GM23338 (cell line): ENCODE measurements at regions not wholly inside any gene's neighbourhood (a gene's known extent, or its start where the extent isn't known, plus 50 kb on each side); places are given as distances from the start of the nearest gene placed in this dataset.

Experiments used
- ATAC-seq: fragments of 200-7000 bp; cut with Tn5 transposase; 3 replicates; pipeline ENCODE4 v1.9.1; 2020
- DNase-seq: peaks from one replicate; pipeline ENCODE4 v3.0.0-alpha.2; 2015; ENCODE audit warnings: low spot score
- H2AFZ ChIP-seq: fragments of 200-600 bp; sonication (generic); 2 replicates; pipeline ENCODE4 v1.8.0; 2016; ENCODE audit warnings: antibody characterized with exemption, mild to moderate bottlenecking, moderate library complexity
- H3F3A ChIP-seq: fragments of 200-600 bp; sonication (generic); replicated peaks from 2 replicates; pipeline ENCODE4 v1.8.0; 2017; ENCODE audit warnings: antibody characterized with exemption, mixed run types, low read depth
- H3K27ac ChIP-seq: fragments of 200-600 bp; sonication (generic); 2 replicates; pipeline ENCODE4 v1.6.1; 2016; ENCODE audit warnings: low read depth
- H3K27me3 ChIP-seq: fragments of 200-600 bp; sonication (generic); 2 replicates; pipeline ENCODE4 v1.8.0; 2016; ENCODE audit warnings: mild to moderate bottlenecking, mixed run types, moderate library complexity; ENCODE audit not compliant: insufficient read depth
- H3K36me3 ChIP-seq: fragments of 200-600 bp; sonication (generic); 2 replicates; pipeline ENCODE4 v1.8.0; 2016; ENCODE audit warnings: mild to moderate bottlenecking; ENCODE audit not compliant: insufficient read depth
- H3K4me1 ChIP-seq: fragments of 200-600 bp; sonication (generic); 2 replicates; pipeline ENCODE4 v1.8.0; 2016; ENCODE audit warnings: mild to moderate bottlenecking, moderate library complexity; ENCODE audit not compliant: insufficient read depth
- H3K4me2 ChIP-seq: fragments of 200-600 bp; sonication (generic); 2 replicates; pipeline ENCODE4 v1.7.1; 2017; ENCODE audit warnings: mixed run types
- H3K4me3 ChIP-seq: fragments of 200-600 bp; sonication (generic); 2 replicates; pipeline ENCODE4 v1.6.1; 2016; ENCODE audit warnings: mixed run types
- H3K79me2 ChIP-seq: fragments of 200-600 bp; sonication (generic); replicated peaks from 2 replicates; pipeline ENCODE4 v1.8.0; 2017; ENCODE audit warnings: mild to moderate bottlenecking; ENCODE audit not compliant: insufficient read depth
- H3K9me2 ChIP-seq: fragments of 200-600 bp; sonication (generic); 2 replicates; pipeline ENCODE4 v1.8.0; 2017; ENCODE audit not compliant: insufficient read depth
- H4K20me1 ChIP-seq: fragments of 200-600 bp; sonication (generic); replicated peaks from 2 replicates; pipeline ENCODE4 v1.8.0; 2017; ENCODE audit warnings: mild to moderate bottlenecking; ENCODE audit not compliant: insufficient read depth
- H3K27ac Mint-ChIP-seq: 2 replicates; pipeline ENCODE4 v1.8.0; 2020; ENCODE audit warnings: inconsistent platforms, mild to moderate bottlenecking, moderate library complexity, mixed read lengths
- H3K27me3 Mint-ChIP-seq: 3 replicates; pipeline ENCODE4 v1.8.0; 2022; ENCODE audit warnings: low read depth, mild to moderate bottlenecking, moderate library complexity, mixed read lengths, inconsistent platforms; ENCODE audit not compliant: insufficient read depth, poor library complexity
- H3K36me3 Mint-ChIP-seq: 3 replicates; pipeline ENCODE4 v1.8.0; 2021; ENCODE audit warnings: low read depth, mild to moderate bottlenecking, inconsistent platforms, moderate library complexity, mixed read lengths
- H3K4me1 Mint-ChIP-seq: 3 replicates; pipeline ENCODE4 v1.8.0; 2020; ENCODE audit warnings: mild to moderate bottlenecking, inconsistent platforms, mixed read lengths
- H3K4me3 Mint-ChIP-seq: 3 replicates; pipeline ENCODE4 v1.8.0; 2021; ENCODE audit warnings: moderate library complexity, mild to moderate bottlenecking, inconsistent platforms, mixed read lengths
- H3K9me3 Mint-ChIP-seq: 3 replicates; pipeline ENCODE4 v1.8.0; 2020; ENCODE audit warnings: moderate library complexity, mild to moderate bottlenecking, inconsistent platforms, mixed read lengths
- CREB1 ChIP-seq: fragments of 250-450 bp; sonication (Bioruptor Pico); IDR thresholded peaks from 2 replicates; pipeline ENCODE4 v1.5.0; 2020; ENCODE audit warnings: low read depth, mild to moderate bottlenecking, moderate library complexity
- EZH2 ChIP-seq: fragments of 200-600 bp; sonication (generic); IDR thresholded peaks from one replicate; pipeline ENCODE4 v1.8.0; 2017; ENCODE audit warnings: antibody characterized with exemption, mild to moderate bottlenecking, low read depth; ENCODE audit not compliant: unreplicated experiment
- EZH2phosphoT487 ChIP-seq: fragments of 200-600 bp; sonication (generic); IDR thresholded peaks from one replicate; pipeline ENCODE4 v1.8.1; 2018; ENCODE audit warnings: antibody characterized with exemption; ENCODE audit not compliant: unreplicated experiment
- JUNB ChIP-seq: IDR thresholded peaks from one replicate; pipeline ENCODE4 v1.6.1; 2016; ENCODE audit warnings: antibody characterized with exemption; ENCODE audit not compliant: unreplicated experiment
- NANOG ChIP-seq: IDR thresholded peaks from 2 replicates; pipeline ENCODE4 v1.6.1; 2016; ENCODE audit warnings: antibody characterized with exemption, borderline replicate concordance
- POLR2AphosphoS5 ChIP-seq: IDR thresholded peaks from 2 replicates; pipeline ENCODE4 v1.6.1; 2016; ENCODE audit warnings: antibody characterized with exemption, low read depth
- STAT1 ChIP-seq: IDR thresholded peaks from one replicate; pipeline ENCODE4 v1.6.1; 2016; ENCODE audit warnings: antibody characterized with exemption; ENCODE audit not compliant: unreplicated experiment
- ZNF114 ChIP-seq: fragments of 250-450 bp; sonication (Bioruptor Pico); IDR thresholded peaks from 2 replicates; pipeline ENCODE4 v1.5.0; 2020; ENCODE audit warnings: mild to moderate bottlenecking, moderate library complexity
- ZNF331 ChIP-seq: fragments of 250-450 bp; sonication (Bioruptor Pico); IDR thresholded peaks from 2 replicates; pipeline ENCODE4 v1.5.0; 2020; ENCODE audit warnings: low read depth, mild to moderate bottlenecking, moderate library complexity
- ZNF462 ChIP-seq: fragments of 250-450 bp; sonication (Bioruptor Pico); IDR thresholded peaks from 2 replicates; pipeline ENCODE4 v1.5.0; 2020; ENCODE audit warnings: mild to moderate bottlenecking, moderate library complexity
- TF ChIP-seq, protein P1 (sequence below): IDR thresholded peaks from 2 replicates; pipeline ENCODE4 v1.6.1; 2016; ENCODE audit warnings: antibody characterized with exemption
- TF ChIP-seq, protein P2 (sequence below), 2 experiments: fragments of 200-600 bp in 1 of 2; sonication (generic) in 1 of 2; conservative IDR thresholded peaks; 2 replicates each; pipeline versions ENCODE4 v1.5.1 to v1.6.1; 2016 to 2017; ENCODE audit warnings: antibody characterized with exemption in 2 of 2, low read depth in 2 of 2, mild to moderate bottlenecking in 2 of 2, moderate library complexity in 1 of 2
- TF ChIP-seq, protein P3 (sequence below): IDR thresholded peaks from one replicate; pipeline ENCODE4 v1.6.1; 2018; ENCODE audit warnings: antibody characterized with exemption; ENCODE audit not compliant: unreplicated experiment

DNA sequence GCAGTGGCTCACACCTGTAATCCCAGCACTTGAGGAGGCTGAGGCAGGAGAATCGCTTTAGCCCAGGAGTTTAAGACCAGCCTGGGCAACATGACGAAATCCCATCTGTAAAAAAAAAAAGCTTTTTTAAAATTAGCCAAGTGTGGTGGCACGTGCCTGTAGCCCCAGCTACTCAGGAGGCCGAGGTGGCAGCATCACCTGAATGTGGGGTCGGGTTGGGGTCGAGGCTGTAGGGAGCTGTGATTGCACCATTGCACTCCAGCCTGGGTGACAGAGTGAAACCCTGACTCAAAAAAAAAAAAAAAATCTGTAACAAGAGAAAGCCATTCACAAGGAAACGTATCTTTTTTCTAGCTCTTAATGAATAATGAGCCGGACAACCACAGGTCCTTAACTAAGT, 74.7 kb upstream of the DLG1 start:
- no peaks in the 10 kb centered on the region for H3F3A ChIP-seq
- Mint-ChIP-seq H3K36me3 (no peaks in the 10 kb centered on the region), H3K27me3 (peaks cover 2% of the 10 kb centered on the region), H3K27ac (no peak overlapping the region), H3K9me3 (no peaks in the 10 kb centered on the region), H3K4me1 (peaks cover 16% of the 10 kb centered on the region; the same call in 2 of the 3 replicates), H3K4me3 (no peak overlapping the region)
- no peak for ATAC-seq
- H3K36me3 ChIP-seq = no peaks in the 10 kb centered on the region
- H4K20me1 ChIP-seq = no peaks in the 10 kb centered on the region
- H3K9me2 ChIP-seq = no peaks in the 10 kb centered on the region
- H3K4me1 ChIP-seq = peaks cover 14% of the 10 kb centered on the region
- peak overlapping the region; percentile 72; the same call in 1 of the 2 replicates for H2AFZ ChIP-seq
- H3K79me2 ChIP-seq = no peaks in the 10 kb centered on the region
- DNase-seq = no peak
- H3K27ac ChIP-seq = no peak overlapping the region
- no peaks in the 10 kb centered on the region for H3K27me3 ChIP-seq
- no peak overlapping the region for H3K4me2 ChIP-seq
- no peak for TF ChIP-seq CREB1 (CRISPR knock-in tag)
- TF ChIP-seq POLR2AphosphoS5 = no peak
- TF ChIP-seq, protein P1, sequence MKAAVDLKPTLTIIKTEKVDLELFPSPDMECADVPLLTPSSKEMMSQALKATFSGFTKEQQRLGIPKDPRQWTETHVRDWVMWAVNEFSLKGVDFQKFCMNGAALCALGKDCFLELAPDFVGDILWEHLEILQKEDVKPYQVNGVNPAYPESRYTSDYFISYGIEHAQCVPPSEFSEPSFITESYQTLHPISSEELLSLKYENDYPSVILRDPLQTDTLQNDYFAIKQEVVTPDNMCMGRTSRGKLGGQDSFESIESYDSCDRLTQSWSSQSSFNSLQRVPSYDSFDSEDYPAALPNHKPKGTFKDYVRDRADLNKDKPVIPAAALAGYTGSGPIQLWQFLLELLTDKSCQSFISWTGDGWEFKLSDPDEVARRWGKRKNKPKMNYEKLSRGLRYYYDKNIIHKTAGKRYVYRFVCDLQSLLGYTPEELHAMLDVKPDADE = no peak
- no peak for TF ChIP-seq ZNF331 (CRISPR knock-in tag)
- no peak for TF ChIP-seq JUNB
- TF ChIP-seq ZNF462 (CRISPR knock-in tag) = no peak
- TF ChIP-seq STAT1 = no peak
- TF ChIP-seq NANOG = no peak
- TF ChIP-seq, protein P2, sequence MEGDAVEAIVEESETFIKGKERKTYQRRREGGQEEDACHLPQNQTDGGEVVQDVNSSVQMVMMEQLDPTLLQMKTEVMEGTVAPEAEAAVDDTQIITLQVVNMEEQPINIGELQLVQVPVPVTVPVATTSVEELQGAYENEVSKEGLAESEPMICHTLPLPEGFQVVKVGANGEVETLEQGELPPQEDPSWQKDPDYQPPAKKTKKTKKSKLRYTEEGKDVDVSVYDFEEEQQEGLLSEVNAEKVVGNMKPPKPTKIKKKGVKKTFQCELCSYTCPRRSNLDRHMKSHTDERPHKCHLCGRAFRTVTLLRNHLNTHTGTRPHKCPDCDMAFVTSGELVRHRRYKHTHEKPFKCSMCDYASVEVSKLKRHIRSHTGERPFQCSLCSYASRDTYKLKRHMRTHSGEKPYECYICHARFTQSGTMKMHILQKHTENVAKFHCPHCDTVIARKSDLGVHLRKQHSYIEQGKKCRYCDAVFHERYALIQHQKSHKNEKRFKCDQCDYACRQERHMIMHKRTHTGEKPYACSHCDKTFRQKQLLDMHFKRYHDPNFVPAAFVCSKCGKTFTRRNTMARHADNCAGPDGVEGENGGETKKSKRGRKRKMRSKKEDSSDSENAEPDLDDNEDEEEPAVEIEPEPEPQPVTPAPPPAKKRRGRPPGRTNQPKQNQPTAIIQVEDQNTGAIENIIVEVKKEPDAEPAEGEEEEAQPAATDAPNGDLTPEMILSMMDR (conservative IDR thresholded peaks at IDR 0.05; ENCODE audit: low read depth in 2 of 2) = no peak
- no peak for TF ChIP-seq EZH2
- TF ChIP-seq EZH2phosphoT487 = no peak
- TF ChIP-seq, protein P3, sequence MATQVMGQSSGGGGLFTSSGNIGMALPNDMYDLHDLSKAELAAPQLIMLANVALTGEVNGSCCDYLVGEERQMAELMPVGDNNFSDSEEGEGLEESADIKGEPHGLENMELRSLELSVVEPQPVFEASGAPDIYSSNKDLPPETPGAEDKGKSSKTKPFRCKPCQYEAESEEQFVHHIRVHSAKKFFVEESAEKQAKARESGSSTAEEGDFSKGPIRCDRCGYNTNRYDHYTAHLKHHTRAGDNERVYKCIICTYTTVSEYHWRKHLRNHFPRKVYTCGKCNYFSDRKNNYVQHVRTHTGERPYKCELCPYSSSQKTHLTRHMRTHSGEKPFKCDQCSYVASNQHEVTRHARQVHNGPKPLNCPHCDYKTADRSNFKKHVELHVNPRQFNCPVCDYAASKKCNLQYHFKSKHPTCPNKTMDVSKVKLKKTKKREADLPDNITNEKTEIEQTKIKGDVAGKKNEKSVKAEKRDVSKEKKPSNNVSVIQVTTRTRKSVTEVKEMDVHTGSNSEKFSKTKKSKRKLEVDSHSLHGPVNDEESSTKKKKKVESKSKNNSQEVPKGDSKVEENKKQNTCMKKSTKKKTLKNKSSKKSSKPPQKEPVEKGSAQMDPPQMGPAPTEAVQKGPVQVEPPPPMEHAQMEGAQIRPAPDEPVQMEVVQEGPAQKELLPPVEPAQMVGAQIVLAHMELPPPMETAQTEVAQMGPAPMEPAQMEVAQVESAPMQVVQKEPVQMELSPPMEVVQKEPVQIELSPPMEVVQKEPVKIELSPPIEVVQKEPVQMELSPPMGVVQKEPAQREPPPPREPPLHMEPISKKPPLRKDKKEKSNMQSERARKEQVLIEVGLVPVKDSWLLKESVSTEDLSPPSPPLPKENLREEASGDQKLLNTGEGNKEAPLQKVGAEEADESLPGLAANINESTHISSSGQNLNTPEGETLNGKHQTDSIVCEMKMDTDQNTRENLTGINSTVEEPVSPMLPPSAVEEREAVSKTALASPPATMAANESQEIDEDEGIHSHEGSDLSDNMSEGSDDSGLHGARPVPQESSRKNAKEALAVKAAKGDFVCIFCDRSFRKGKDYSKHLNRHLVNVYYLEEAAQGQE = no peak
- TF ChIP-seq ZNF114 = no peak
- H3K4me3 ChIP-seq = no peak overlapping the region
